GM19025 (cell line): ENCODE measurements at regions not wholly inside any gene's neighbourhood (a gene's known extent, or its start where the extent isn't known, plus 50 kb on each side); places are given as distances from the start of the nearest gene placed in this dataset.
A peak's percentile ranks its signal among the peaks of the same experiment; 100 is the strongest.
"Not testable (repeated sequence)": the region's sequence is repeated elsewhere in the genome, so short reads cannot be mapped to it uniquely, and the experiment has no call there.

Experiments used
- ATAC-seq: cut with Tn5 transposase; IDR thresholded peaks from one replicate; pipeline ENCODE4 v1.9.1; 2021; ENCODE audit warnings: mild to moderate bottlenecking, low read depth, moderate library complexity; ENCODE audit not compliant: unreplicated experiment

GRCh38 chr2:212721026-212721451, 182.4 kb upstream of the ERBB4 start:
- no peak for ATAC-seq

GRCh38 chr2:212715411-212715810, 176.8 kb upstream of the ERBB4 start:
- ATAC-seq: not testable (repeated sequence)

GRCh38 chr2:212713681-212714080, 175.1 kb upstream of the ERBB4 start:
- no peak for ATAC-seq

- no peak for ATAC-seq
These were observed 174.4 kb upstream of the ERBB4 start for GRCh38 chr2:212712991-212713390.

GRCh38 chr2:212712466-212712865, 173.9 kb upstream of the ERBB4 start:
- ATAC-seq: no peak

GRCh38 chr2:212711856-212712255, 173.3 kb upstream of the ERBB4 start:
- no peak for ATAC-seq

- no peak for ATAC-seq
These were observed 170.7 kb upstream of the ERBB4 start for GRCh38 chr2:212709280-212709679.

- ATAC-seq: no peak
These were observed 169.8 kb upstream of the ERBB4 start for GRCh38 chr2:212708355-212708754.

- no peak for ATAC-seq
These were observed 156.8 kb upstream of the ERBB4 start for GRCh38 chr2:212695426-212695825.

GRCh38 chr2:212694398-212694797, 155.8 kb upstream of the ERBB4 start:
- ATAC-seq: no peak

- no peak for ATAC-seq
These were observed 153.9 kb upstream of the ERBB4 start for GRCh38 chr2:212692466-212692865.

- no peak for ATAC-seq
These were observed 147.8 kb upstream of the ERBB4 start for GRCh38 chr2:212686285-212686895.

- no peak for ATAC-seq
These were observed 144.9 kb upstream of the ERBB4 start for GRCh38 chr2:212683346-212684097.

- no peak for ATAC-seq
These were observed 144.3 kb upstream of the ERBB4 start for GRCh38 chr2:212682937-212683336.

GRCh38 chr2:212677466-212677865, 138.9 kb upstream of the ERBB4 start:
- ATAC-seq: no peak

- ATAC-seq: no peak
These were observed 133.6 kb upstream of the ERBB4 start for GRCh38 chr2:212672186-212672585.

GRCh38 chr2:212669761-212670160, 131.2 kb upstream of the ERBB4 start:
- ATAC-seq: peak; percentile 78

GRCh38 chr2:212667751-212668316, 129.2 kb upstream of the ERBB4 start:
- no peak for ATAC-seq

- no peak for ATAC-seq
These were observed 127.3 kb upstream of the ERBB4 start for GRCh38 chr2:212665948-212666347.

- no peak for ATAC-seq
These were observed 120.8 kb upstream of the ERBB4 start for GRCh38 chr2:212659441-212659840.

- no peak for ATAC-seq
These were observed 111.0 kb upstream of the ERBB4 start for GRCh38 chr2:212649646-212650045.
